GM23248 (cell line): ENCODE measurements at regions not wholly inside any gene's neighbourhood (a gene's known extent, or its start where the extent isn't known, plus 50 kb on each side); places are given as distances from the start of the nearest gene placed in this dataset.

Source experiments
- DNase-seq: peaks from one replicate; pipeline ENCODE4 v3.0.0-alpha.2; 2015
- H2AFZ ChIP-seq: fragments of 200-600 bp; sonication (generic); 2 replicates; pipeline ENCODE4 v1.6.1; 2016; ENCODE audit warnings: antibody characterized with exemption
- H3F3A ChIP-seq: fragments of 200-600 bp; sonication (generic); 2 replicates; pipeline ENCODE4 v1.6.1; 2016; ENCODE audit warnings: mild to moderate bottlenecking, antibody characterized with exemption, mixed run types; ENCODE audit not compliant: insufficient read depth
- H3K27ac ChIP-seq: fragments of 200-600 bp; sonication (generic); 2 replicates; pipeline ENCODE4 v1.5.1; 2016; ENCODE audit warnings: mild to moderate bottlenecking
- H3K27me3 ChIP-seq: fragments of 200-600 bp; sonication (generic); replicated peaks from 2 replicates; pipeline ENCODE4 v1.6.1; 2016; ENCODE audit warnings: mild to moderate bottlenecking; ENCODE audit not compliant: insufficient read depth
- H3K36me3 ChIP-seq: fragments of 200-600 bp; sonication (generic); 2 replicates; pipeline ENCODE4 v1.6.1; 2016; ENCODE audit warnings: low read depth, mild to moderate bottlenecking
- H3K4me1 ChIP-seq: fragments of 200-600 bp; sonication (generic); 2 replicates; pipeline ENCODE4 v1.6.1; 2016; ENCODE audit warnings: mild to moderate bottlenecking; ENCODE audit not compliant: insufficient read depth
- H3K4me2 ChIP-seq: fragments of 200-600 bp; sonication (generic); one replicate; pipeline ENCODE4 v1.6.1; 2016; ENCODE audit warnings: mild to moderate bottlenecking; ENCODE audit not compliant: unreplicated experiment
- H3K4me3 ChIP-seq: fragments of 200-600 bp; sonication (generic); 2 replicates; pipeline ENCODE4 v1.5.1; 2016; ENCODE audit warnings: mild to moderate bottlenecking
- H3K79me2 ChIP-seq: fragments of 200-600 bp; sonication (generic); 2 replicates; pipeline ENCODE4 v1.6.1; 2016; ENCODE audit warnings: mild to moderate bottlenecking; ENCODE audit not compliant: insufficient read depth
- H3K9ac ChIP-seq: fragments of 200-600 bp; sonication (generic); 2 replicates; pipeline ENCODE4 v1.6.1; 2016; ENCODE audit warnings: mild to moderate bottlenecking
- H3K9me2 ChIP-seq: fragments of 200-600 bp; sonication (generic); 2 replicates; pipeline ENCODE4 v1.6.1; 2016; ENCODE audit warnings: mixed run types, mild to moderate bottlenecking, moderate library complexity; ENCODE audit not compliant: insufficient read depth
- H3K9me3 ChIP-seq: fragments of 200-600 bp; sonication (generic); one replicate; pipeline ENCODE4 v1.6.1; 2017; ENCODE audit warnings: low read depth
- H4K20me1 ChIP-seq: fragments of 200-600 bp; sonication (generic); 2 replicates; pipeline ENCODE4 v1.6.0; 2016; ENCODE audit not compliant: insufficient read depth
- EZH2 ChIP-seq: fragments of 200-600 bp; sonication (generic); IDR thresholded peaks from 2 replicates; pipeline ENCODE4 v1.6.1; 2018; ENCODE audit warnings: antibody characterized with exemption, mild to moderate bottlenecking; ENCODE audit not compliant: insufficient read depth, poor library complexity, severe bottlenecking
- EZH2phosphoT487 ChIP-seq: fragments of 200-600 bp; sonication (generic); IDR thresholded peaks from 2 replicates; pipeline ENCODE4 v1.6.1; 2018; ENCODE audit warnings: antibody characterized with exemption, moderate library complexity, mild to moderate bottlenecking, low read depth; ENCODE audit not compliant: insufficient read depth
- WGBS, 2 experiments: methylation state at CpG; one replicate each; pipeline ENCODE4 v1.1.6; 2015 to 2017; ENCODE audit warnings: low lambda C conversion rate in 2 of 2, low coverage in 1 of 2; ENCODE audit errors: missing lambda C conversion rate in 2 of 2; 5-methylcytosine and 5-hydroxymethylcytosine counted together
- in situ Hi-C: fragments of 300-500 bp; cut with MboI; formaldehyde crosslinking; loops from 2 replicates; pipeline ENCODE4 v1.15.0; 2020

GRCh38 chr6:55003719-55004430 lies 157.3 kb downstream of the FAM83B start:
- Histone ChIP-seq H2AFZ (no peak overlapping the region), H3K9ac (no peak overlapping the region), H3K4me1 (no peaks in the 10 kb centered on the region), H3K4me3 (no peak overlapping the region), H4K20me1 (no peaks in the 10 kb centered on the region), H3K27ac (no peak overlapping the region), H3K27me3 (no peaks in the 10 kb centered on the region), H3K79me2 (no peaks in the 10 kb centered on the region), H3K9me2 (no peaks in the 10 kb centered on the region), H3K9me3 (no peaks in the 10 kb centered on the region), H3K4me2 (no peak overlapping the region), H3F3A (no peaks in the 10 kb centered on the region), H3K36me3 (no peaks in the 10 kb centered on the region)
- 2 to 4% methylated on average over 4 of the region's 4 CpGs for WGBS, 2 experiments
- in situ Hi-C loops, result no loop called here
- no peak for TF ChIP-seq EZH2
- TF ChIP-seq EZH2phosphoT487, result no peak
- DNase-seq, result no peak

- Histone ChIP-seq H3K9ac (no peak overlapping the region), H3F3A (no peaks in the 10 kb centered on the region), H3K27ac (no peak overlapping the region), H3K9me2 (no peaks in the 10 kb centered on the region), H3K9me3 (no peaks in the 10 kb centered on the region), H3K4me3 (no peak overlapping the region), H3K27me3 (no peaks in the 10 kb centered on the region), H3K79me2 (no peaks in the 10 kb centered on the region), H3K36me3 (no peaks in the 10 kb centered on the region), H4K20me1 (no peaks in the 10 kb centered on the region), H3K4me2 (no peak overlapping the region), H2AFZ (no peak overlapping the region), H3K4me1 (no peaks in the 10 kb centered on the region)
- WGBS, 2 experiments, result 35 to 43% methylated on average over 8 of the region's 8 CpGs
- in situ Hi-C loops, result no loop called here
- TF ChIP-seq EZH2 (no peak), EZH2phosphoT487 (no peak)
- DNase-seq, result no peak
Measured at GRCh38 chr6:55009131-55009530, 162.6 kb downstream of the FAM83B start.

GRCh38 chr6:55011034-55011433 lies 163.3 kb upstream of the HCRTR2 start:
- no peaks in the 10 kb centered on the region for H3K4me1 ChIP-seq
- no peaks in the 10 kb centered on the region for H3K79me2 ChIP-seq
- no peak for TF ChIP-seq EZH2
- no peak for TF ChIP-seq EZH2phosphoT487
- DNase-seq, result no peak
- H4K20me1 ChIP-seq, result no peaks in the 10 kb centered on the region
- H3F3A ChIP-seq, result no peaks in the 10 kb centered on the region
- H3K27me3 ChIP-seq, result no peaks in the 10 kb centered on the region
- no peak overlapping the region for H3K4me2 ChIP-seq
- in situ Hi-C loops, result no loop called here
- H3K9me2 ChIP-seq, result no peaks in the 10 kb centered on the region
- no peak overlapping the region for H3K4me3 ChIP-seq
- H3K27ac ChIP-seq, result no peak overlapping the region
- H3K9me3 ChIP-seq, result no peaks in the 10 kb centered on the region
- no peak overlapping the region for H3K9ac ChIP-seq
- no peak overlapping the region for H2AFZ ChIP-seq
- 18% methylated on average over 3 of the region's 3 CpGs for WGBS, 2 experiments
- no peaks in the 10 kb centered on the region for H3K36me3 ChIP-seq

GRCh38 chr6:55012454-55012853 lies 161.9 kb upstream of the HCRTR2 start:
- Histone ChIP-seq H3K36me3 (no peaks in the 10 kb centered on the region), H3K4me2 (no peak overlapping the region), H3K4me1 (no peaks in the 10 kb centered on the region), H3K9me3 (no peaks in the 10 kb centered on the region), H3K9ac (no peak overlapping the region), H3K9me2 (no peaks in the 10 kb centered on the region), H3K79me2 (no peaks in the 10 kb centered on the region), H3K4me3 (no peak overlapping the region), H4K20me1 (no peaks in the 10 kb centered on the region), H2AFZ (no peak overlapping the region), H3K27me3 (no peaks in the 10 kb centered on the region), H3F3A (no peaks in the 10 kb centered on the region), H3K27ac (no peak overlapping the region)
- in situ Hi-C loops, result no loop called here
- WGBS, 2 experiments, result 75 to 86% methylated on average over 4 of the region's 4 CpGs
- TF ChIP-seq EZH2 (no peak), EZH2phosphoT487 (no peak)
- no peak for DNase-seq

GRCh38 chr6:55014321-55015088 lies 159.8 kb upstream of the HCRTR2 start:
- no peaks in the 10 kb centered on the region for H3F3A ChIP-seq
- TF ChIP-seq EZH2 (no peak), EZH2phosphoT487 (no peak)
- no peaks in the 10 kb centered on the region for H4K20me1 ChIP-seq
- in situ Hi-C loops, result no loop called here
- no peaks in the 10 kb centered on the region for H3K79me2 ChIP-seq
- no peaks in the 10 kb centered on the region for H3K36me3 ChIP-seq
- no peaks in the 10 kb centered on the region for H3K4me1 ChIP-seq
- no peak overlapping the region for H3K27ac ChIP-seq
- no peak overlapping the region for H2AFZ ChIP-seq
- H3K4me2 ChIP-seq, result no peak overlapping the region
- H3K4me3 ChIP-seq, result no peak overlapping the region
- DNase-seq, result peak; percentile 4
- H3K9ac ChIP-seq, result no peak overlapping the region
- H3K9me3 ChIP-seq, result no peaks in the 10 kb centered on the region
- no peaks in the 10 kb centered on the region for H3K9me2 ChIP-seq
- 35% methylated on average over 1 of the region's 1 CpG for WGBS, 2 experiments
- H3K27me3 ChIP-seq, result no peaks in the 10 kb centered on the region
